ENCODE measurements at regions not wholly inside any gene's neighbourhood (a gene's known extent, or its start where the extent isn't known, plus 50 kb on each side); places are given as distances from the start of the nearest gene placed in this dataset.

- TF ChIP-seq TEAD4 (IDR thresholded peaks at IDR 0.05) (no peak), RAD21 (IDR thresholded peaks at IDR 0.05; ENCODE audit: low read depth) (no peak), EP300 (IDR thresholded peaks at IDR 0.05; ENCODE audit: borderline replicate concordance) (no peak), ZBTB7A (IDR thresholded peaks at IDR 0.05; ENCODE audit: low read depth) (no peak), FOXM1 (IDR thresholded peaks at IDR 0.05; ENCODE audit: borderline replicate concordance, low read depth) (no peak), REST (IDR thresholded peaks at IDR 0.05; ENCODE audit: low read depth) (no peak), NFIC (IDR thresholded peaks at IDR 0.05) (no peak), CEBPB (IDR thresholded peaks at IDR 0.05) (no peak), TAF1 (IDR thresholded peaks at IDR 0.05; ENCODE audit: low read depth) (no peak), YY1 (IDR thresholded peaks at IDR 0.05; ENCODE audit: low read depth) (no peak), EGR1 (IDR thresholded peaks at IDR 0.05) (no peak), USF1 (IDR thresholded peaks at IDR 0.05) (no peak), MAX (IDR thresholded peaks at IDR 0.05) (no peak), CREB1 (IDR thresholded peaks at IDR 0.05; ENCODE audit: low read depth) (no peak)
Observed at GRCh38 chr18:55142410-55142809, 183.1 kb upstream of the CCDC68 start.
